HG03558 (cell line): ENCODE measurements at regions not wholly inside any gene's neighbourhood (a gene's known extent, or its start where the extent isn't known, plus 50 kb on each side); places are given as distances from the start of the nearest gene placed in this dataset.
"Not testable (repeated sequence)": the region's sequence is repeated elsewhere in the genome, so short reads cannot be mapped to it uniquely, and the experiment has no call there.

Source experiments
- ATAC-seq: cut with Tn5 transposase; IDR thresholded peaks from one replicate; pipeline ENCODE4 v1.9.1; 2021; ENCODE audit warnings: moderate number of reproducible peaks; ENCODE audit not compliant: unreplicated experiment; ENCODE audit errors: extremely low read depth

DNA sequence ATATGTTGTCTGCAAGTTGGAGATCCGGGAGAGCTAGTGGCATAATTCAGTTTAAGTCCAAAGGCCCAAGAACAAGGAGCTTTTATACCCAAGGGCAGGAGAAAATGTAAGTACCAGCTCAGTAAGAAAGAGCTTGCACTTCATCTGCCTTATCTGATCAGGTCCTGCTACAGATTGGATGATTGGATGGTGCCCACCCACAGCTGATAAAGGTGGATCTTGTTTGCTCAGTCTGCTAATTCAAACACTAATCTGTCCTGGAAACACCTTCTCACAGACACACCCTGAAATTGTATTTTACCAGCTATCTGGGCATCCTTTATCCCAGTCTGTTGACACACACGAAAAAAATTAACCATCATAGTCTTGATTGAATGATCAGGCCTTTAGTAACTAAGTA is 230.7 kb upstream of the SLC16A7 start:
- no peak for ATAC-seq

DNA sequence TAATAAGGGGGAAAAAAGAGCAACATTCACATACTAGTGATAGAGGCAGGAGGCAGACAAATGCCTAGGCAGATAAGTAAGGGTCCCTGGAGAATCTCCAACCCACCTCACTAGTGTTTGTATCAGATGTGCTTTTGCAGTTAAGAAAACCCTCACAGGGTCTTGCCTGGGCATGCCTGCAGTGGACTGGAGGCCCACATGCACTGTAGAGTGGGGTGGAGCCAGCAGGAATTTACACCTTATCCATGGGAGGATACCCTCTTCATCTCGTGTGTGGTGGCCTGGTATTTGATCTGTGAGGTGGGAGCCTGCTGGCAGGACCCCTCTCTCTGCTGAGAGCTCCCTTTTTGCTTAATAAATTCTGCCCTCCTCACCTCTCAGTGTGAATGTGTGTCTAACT is 238.0 kb upstream of the SLC16A7 start:
- no peak for ATAC-seq

DNA sequence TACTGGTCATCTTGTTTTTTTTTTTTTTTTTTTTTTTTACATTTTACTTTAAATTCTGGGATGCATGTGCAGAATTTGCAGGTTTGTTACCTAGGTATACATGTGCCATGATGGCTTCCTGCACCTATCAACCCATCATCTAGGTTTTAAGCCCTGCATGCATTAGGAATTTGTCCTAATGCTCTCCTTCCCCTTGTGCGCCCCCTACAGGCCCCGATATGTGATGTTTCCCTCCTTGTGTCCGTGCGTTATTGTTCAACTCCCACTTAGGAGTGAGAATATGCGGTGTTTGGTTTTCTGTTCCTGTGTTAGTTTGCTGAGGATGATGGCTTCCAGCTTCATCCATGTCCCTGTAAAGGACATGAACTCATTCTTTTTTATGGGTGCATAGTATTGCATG is 249.6 kb upstream of the SLC16A7 start:
- ATAC-seq, result not testable (repeated sequence)

DNA sequence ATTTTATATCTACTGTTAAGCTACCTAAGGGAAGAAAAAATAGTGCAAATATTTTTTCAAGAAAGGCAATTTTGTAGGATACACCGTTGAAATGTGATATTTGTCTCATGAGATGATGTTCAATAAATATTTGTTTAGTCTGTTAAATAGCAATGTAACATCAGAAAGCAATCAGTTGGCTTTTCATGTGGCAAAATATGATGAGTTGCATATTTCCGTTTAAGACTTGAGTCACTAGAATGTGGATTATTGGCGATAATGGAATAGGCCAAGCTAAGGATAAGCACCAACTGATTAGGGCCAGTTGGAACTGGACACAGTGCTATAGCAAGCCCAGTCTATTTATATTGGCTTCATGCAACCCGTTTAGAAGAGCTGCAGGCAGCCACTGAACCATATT is 250.4 kb upstream of the SLC16A7 start:
- ATAC-seq, result no peak

DNA sequence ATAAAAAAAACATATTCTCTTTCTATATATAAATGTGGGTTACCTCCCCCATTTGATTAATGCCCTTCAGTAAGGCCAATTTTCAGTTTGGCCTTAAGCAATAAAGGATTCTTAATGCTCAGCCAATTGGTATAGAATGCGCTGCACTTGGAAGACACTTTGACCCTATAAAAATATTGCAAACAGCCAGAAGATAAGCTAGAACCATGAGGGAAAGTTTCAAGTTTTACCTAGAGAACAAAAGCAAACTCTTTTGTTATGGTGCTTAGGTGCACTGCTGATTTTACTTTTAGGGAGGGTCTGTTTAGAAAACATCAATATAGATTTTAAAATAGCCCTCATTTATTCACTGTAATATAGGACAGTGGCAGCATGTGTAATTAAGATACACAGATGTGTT is 251.6 kb upstream of the SLC16A7 start:
- no peak for ATAC-seq

DNA sequence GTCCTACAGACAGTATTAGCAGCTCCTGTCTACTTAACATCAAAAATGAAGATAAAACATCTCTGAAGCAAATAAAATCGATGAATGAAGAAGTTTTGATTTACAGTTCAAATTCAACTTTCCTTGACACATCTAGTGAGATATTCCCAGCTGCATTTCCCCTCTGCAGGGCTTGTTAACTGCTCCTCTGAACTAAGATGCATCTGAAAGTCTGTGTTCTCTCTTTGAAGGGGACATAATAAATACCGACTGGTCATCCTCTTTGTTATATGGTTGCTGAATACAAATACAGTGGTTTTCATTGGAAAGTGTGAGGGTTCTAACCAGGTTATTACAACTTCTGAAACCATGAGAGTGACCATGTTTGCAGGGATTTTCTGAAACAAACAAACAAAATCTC is 266.4 kb upstream of the SLC16A7 start:
- ATAC-seq, result no peak

DNA sequence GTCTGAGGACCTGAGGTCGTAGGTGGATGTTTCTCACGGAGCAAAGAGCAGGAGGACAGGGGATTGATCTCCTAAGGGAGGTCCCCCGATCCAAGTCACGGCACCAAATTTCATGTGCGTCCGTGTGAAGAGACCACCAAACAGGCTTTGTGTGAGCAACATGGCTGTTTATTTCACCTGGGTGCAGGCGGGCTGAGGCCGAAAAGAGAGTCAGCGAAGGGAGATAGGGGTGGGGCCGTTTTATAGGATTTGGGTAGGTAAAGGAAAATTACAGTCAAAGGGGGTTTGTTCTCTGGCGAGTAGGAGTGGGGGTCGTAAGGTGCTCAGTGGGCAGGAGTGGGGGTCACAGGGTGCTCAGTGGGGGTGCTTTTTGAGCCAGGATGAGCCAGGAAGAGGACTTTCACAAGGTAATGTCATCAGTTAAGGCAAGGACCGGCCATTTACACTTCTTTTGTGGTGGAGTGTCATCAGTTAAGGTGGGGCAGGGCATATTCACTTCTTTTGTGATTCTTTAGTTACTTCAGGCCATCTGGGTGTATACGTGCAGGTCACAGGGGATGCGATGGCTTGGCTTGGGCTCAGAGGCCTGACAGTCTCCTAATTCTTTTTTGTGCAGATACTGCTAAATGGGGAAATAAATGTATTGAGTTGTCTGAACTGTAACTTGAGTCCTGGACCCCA is 267.3 kb upstream of the SLC16A7 start:
- not testable (repeated sequence) for ATAC-seq

DNA sequence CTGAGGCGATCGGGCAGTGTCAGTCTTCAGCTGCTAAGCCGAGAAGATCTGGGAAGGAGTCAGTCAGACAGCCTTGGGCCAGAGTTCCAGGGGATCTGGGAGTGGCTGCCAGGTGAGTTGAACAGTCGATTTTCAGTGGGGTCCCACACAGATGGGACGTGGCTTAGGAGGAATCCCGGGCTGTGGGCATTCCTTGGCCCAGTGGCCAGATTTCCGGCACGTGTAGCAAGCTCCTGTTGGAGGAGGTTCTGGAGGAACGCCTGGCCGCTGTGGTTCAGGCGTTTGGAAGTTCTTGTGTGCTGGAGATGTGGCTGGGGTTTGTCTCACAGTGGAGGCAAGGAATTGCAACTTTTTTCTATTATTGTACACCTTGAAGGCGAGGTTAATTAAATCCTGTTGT is 269.4 kb upstream of the SLC16A7 start:
- ATAC-seq, result not testable (repeated sequence)

DNA sequence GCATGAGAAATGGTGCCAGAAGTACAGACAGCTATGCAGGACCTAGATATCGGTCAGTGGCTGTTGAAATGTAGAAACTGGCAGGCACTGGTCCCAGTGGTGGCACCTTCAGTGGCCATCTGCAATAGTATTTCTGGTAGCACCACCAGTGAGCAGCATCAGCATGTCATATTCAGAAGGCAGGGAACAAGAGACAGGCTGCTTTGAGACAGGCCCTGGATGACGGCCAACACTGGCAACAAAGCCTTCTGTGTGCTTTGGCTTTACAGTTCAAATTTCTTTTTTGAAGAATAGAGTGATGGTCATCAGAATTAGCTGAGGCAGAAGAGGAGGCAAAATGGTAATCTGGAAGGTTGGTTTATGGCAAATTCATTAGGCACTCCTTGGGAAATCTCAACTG is 273.4 kb upstream of the SLC16A7 start:
- ATAC-seq, result no peak

DNA sequence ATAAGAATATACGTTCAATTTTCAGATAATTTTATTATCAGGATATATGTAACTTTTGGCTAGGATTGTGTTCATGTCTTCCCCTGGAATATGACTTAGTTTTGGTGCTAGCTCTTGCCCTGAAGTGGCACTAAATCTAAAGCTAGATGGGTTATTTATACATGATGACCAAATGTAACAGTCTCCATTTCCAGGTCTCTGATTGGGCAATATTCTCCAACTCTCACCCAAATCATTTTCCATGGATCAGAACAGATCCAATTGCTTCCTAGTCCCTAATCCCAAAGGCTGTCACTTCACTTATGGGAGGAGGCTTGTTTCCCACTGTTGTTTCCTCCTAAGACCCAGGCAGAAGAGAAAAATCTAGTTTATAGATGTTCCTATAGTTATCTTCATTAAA is 274.6 kb upstream of the SLC16A7 start:
- ATAC-seq, result no peak

DNA sequence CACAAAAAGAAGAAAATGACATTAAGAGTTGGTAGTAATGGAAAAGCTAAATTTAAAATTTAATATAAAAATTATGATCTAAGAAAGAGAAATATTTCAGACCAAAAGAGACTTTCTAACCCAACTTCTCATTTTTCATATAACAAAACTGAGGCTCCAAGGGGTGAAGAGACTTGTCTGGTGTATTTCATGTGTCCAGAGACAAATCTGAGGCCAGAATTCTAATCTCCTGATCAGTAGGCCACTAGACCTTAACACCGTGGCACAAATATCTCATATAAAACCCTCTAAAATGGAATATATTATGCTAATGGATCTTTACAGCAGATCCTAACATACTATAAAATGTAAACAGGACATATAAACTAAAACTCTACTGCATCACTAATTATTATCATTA is 275.7 kb upstream of the SLC16A7 start:
- no peak for ATAC-seq

DNA sequence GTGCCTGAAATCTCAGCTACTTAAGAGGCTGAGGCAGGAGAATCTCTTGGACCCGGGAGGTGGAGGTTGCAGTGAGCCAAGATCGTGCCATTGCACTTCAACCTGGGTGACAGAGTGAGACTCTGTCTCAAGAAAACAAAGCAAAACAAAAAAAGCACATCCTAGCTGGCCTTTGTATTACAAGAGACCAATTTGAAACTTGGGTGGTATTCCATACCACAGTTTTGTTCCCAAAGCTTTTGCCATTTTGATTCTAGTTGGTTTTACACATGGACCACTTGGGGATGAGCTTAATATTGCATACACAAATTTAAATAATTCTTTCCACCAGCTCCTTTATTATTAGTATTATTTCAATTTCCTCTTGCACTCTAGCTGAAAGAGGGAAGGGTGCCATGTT is 276.9 kb upstream of the SLC16A7 start:
- ATAC-seq, result no peak

DNA sequence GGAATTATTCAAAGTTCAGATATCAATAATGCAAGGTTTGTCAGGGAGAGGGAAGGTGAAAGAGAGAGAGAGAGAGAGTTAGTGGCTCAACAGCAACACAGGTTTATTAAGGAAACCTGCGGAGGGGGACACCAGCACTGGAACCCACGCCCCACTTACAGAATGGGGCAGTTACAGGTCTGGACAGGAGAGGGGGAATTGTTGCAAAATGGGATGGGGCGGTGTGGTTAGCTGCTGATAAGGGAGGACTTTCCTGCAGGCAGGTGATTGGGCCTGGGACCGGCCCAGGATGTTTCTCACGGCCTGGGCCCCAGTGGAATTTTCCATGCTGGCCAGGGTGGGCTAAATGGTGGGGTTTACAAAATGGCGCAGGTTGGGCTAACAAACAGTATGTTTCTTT is 278.2 kb upstream of the SLC16A7 start:
- no peak for ATAC-seq

DNA sequence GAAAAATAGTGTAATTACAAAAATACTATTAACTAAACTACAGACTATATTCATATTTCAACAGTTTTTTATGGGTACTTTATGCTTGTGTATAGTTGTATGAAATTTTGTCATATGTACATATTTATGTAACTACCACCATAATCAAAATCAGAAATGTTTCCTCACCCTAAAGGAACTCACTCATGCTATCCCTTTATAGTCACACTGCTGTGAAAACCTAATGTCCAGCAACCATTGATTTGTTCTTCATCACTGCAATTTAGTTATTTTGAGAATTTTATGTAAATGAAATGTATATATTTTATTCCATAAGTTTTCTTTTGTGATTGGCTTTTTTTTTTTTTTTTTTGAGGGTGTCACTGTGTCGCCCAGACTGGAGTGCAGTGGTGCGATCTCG is 278.9 kb upstream of the SLC16A7 start:
- ATAC-seq, result no peak

DNA sequence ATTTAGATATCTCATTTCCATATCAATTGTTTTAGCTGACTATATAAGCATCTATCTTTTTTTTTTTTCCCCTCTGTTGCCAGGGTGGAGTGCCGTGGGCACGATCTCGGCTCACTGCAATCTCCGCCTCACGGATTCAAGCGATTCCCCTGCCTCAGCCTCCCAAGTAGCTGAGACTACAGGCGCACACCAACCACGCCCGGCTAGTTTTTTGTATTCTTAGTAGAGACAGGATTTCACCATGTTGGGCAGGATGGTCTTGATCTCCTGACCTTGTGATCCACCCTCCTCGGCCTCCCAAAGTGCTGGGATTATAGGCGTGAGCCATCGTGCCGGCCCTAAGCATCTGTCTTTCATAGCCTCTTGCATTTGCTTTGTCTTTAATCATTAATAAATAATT is 279.5 kb upstream of the SLC16A7 start:
- not testable (repeated sequence) for ATAC-seq

DNA sequence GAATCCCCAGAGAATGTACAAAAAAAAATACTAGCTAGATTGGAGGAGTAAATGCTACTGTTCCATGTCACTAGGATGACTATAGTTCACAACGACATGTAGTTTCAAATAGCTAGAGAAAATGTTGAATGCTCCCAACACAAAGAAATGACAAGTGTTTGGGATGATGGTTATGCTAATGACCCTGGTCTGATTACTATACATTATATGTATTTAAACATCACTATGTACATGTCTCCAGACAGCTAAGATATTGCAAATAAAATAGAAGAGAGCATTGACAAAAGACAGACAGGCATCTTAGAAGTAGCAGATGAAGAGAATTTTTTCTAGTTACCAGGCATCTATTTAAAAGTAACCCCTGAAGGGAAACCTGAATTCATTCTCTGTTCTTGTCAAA is 281.6 kb upstream of the SLC16A7 start:
- ATAC-seq, result no peak

DNA sequence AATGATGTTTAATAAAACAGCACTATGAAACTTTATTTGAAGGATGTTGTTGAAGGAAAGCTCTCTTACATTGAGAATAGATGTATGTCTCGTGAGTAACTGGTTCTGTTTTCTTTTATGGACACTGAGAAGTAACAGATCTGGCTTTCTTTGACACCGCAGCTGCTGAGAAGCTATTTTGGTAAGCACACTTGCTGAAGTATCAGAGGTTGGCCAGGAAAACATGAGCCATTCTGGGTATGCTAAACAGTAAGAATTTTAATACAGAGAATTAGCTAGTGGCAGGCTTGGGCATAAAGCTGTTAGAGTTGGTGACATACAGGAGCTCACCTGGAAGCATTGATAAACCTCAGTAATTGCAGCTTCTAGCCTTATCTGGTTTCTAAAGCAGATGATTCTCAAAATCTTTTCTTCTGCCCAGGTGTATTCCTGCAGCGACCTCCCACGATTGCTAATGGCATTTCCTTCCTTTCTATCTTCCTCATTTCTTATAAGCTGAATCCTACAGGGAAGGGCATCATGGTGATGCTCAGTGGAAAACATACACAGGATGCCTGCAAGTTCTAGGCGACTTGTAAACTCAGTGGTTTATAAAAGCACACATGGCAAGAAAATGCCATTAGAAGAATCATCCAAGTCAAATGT is 291.6 kb upstream of the SLC16A7 start:
- ATAC-seq, result no peak

DNA sequence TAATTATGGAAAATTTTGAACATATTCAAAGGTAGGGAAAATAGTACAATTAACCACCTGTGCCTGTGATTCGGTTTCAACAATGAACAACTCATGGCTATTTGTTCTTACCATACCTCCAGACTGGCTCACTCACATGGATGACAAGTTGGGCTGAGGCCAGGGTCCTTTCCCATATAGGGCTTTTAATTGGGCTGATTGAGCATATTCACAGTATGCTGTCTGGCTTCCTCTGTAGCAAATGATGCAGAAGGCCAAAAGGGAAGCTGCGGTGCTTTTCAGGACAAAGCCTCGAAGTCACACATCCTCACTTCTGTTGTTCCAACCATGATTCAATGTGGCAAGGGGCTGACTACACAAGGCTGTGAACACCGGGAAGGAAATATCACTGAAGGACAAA is 297.5 kb upstream of the SLC16A7 start:
- ATAC-seq, result no peak

DNA sequence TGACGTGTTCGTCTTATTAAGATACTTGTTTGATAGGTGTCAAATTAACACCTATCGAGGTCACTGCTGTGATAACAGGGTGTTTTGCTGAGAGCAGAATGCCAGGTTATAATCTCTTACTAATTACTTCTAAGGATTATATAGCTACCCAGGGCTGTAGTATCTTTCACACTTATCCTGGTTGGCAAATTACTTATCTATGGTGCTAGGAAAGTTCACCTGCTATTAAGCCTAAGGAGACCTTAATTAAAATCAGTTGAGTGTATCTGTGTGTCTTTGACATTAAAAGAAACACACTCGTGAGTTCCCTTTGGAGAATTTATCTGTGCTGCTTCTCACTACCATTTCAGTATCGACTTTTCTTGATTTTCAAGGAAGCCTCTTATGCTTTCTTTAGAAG is 301.6 kb upstream of the SLC16A7 start:
- ATAC-seq, result no peak

DNA sequence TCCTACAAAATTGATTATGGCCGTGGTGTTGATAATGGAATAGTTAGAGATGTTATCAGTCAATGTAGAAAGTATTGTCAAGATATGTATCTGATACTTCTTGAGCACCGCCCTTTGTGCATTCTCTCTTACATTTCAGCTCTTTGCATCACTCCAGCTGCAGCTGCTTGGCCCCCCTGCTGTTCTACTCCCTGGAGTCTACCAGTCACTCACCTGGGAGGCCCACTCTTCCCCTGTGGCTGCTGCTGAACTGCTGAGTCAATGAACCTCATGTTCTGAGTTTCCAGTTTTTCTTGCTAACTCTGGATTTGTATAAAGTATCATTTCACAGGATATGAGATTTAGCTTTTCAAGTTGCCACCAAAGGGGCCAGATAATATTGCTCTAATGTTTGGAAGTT is 312.8 kb upstream of the SLC16A7 start:
- ATAC-seq, result no peak

DNA sequence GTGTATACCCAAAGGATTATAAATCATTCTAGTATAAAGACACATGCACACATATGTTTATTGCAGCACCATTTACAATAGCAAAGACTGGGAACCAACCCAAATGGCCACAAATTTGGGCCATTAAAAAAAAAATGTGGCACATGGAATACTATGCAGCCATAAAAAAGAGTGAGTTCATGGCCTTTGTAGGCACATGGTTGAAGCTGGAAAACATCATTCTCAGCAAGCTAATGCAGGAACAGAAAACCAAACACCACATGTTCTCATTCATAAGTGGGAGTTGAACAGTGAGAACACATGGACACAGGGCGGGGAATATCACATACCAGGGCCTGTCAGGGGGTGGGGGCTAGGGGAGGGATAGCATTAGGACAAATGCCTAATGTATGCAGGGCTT is 322.3 kb upstream of the SLC16A7 start:
- not testable (repeated sequence) for ATAC-seq

DNA sequence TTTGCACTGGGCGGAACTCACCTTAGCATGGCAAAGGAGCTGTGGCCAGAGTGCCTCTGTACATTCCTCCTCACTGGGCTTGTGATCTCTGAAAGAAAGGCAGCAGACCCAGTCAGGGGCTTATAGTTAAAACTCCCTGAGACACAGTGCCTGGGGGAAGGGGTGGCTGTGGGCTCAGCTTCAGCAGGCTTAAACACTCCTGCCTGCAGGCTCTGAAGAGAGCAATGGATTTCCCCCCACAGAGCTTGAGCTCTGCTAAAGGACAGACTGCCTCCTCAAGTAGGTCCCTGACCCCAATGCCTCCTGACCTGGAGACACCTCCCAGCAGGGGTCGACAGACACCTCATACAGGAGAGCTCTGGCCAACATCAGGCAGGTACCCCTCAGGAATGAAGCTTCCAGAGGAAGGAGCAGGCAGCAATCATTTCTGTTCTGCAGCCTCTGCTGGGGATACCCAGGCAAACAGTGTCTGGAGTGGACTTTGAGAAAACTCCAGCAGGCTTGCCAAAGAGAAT is 327.5 kb upstream of the SLC16A7 start:
- no peak for ATAC-seq
